GM20431 (cell line): ENCODE measurements at regions not wholly inside any gene's neighbourhood (a gene's known extent, or its start where the extent isn't known, plus 50 kb on each side); places are given as distances from the start of the nearest gene placed in this dataset.

Source experiments
- in situ Hi-C: fragments of 300-500 bp; cut with MseI, MboI; formaldehyde crosslinking; loops from one replicate; pipeline ENCODE4 v1.15.0; 2020; ENCODE audit warnings: low sequenced_read_pairs; ENCODE audit not compliant: unreplicated experiment

- in situ Hi-C loops = no loop called here
Measured at GRCh38 chr12:126086242-126086641, 1021.0 kb downstream of the AACS start.

DNA sequence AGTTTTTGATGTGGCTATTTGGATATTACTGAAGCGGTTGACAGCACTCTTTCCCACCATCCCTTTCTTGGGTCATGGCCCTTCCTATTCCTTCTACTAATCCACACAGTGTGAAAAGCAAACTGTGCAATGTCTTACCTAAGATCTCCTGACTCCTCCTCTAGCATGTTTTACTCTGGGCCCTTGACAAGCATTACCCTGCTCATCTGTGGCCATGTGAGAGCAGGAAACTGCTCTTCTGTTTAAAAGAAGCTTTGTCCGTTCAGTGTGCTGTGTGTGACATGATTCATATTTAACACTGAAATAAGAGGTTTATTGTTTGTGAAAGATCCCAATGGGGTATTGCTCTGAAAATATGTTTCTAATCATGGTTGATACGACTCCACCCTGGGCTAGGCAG is 1022.5 kb downstream of the AACS start:
- in situ Hi-C loops = no loop called here

GRCh38 chr12:126093908-126094307 is 1028.7 kb downstream of the AACS start:
- in situ Hi-C loops = no loop called here

GRCh38 chr12:126095748-126096510 is 1030.7 kb downstream of the AACS start:
- in situ Hi-C loops = no loop called here

GRCh38 chr12:126106706-126107105 is 1041.5 kb downstream of the AACS start:
- in situ Hi-C loops = no loop called here

GRCh38 chr12:126107659-126108058 is 1042.4 kb downstream of the AACS start:
- in situ Hi-C loops = no loop called here

GRCh38 chr12:126108247-126108646 is 1043.0 kb downstream of the AACS start:
- in situ Hi-C loops = no loop called here

GRCh38 chr12:126112141-126112540 is 1046.9 kb downstream of the AACS start:
- in situ Hi-C loops = no loop called here

DNA sequence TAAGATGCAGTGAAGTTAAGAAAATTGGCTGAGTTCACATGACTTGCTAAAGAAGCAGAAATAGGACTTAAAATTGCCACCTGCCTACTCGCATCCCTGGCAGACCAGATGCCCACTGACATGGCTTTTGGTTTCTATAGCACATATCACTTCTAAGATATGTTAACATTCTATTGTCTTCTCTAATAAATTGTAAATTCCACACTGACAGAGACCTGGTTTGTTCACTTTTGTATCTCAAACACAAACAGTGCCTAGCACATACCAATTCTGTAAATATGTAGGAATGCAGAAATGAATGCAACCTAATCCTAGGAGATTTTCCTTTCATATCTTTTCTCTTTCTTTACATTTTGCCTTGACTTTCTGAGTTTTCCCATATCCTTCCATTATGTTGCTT is 1047.6 kb downstream of the AACS start:
- in situ Hi-C loops = no loop called here

DNA sequence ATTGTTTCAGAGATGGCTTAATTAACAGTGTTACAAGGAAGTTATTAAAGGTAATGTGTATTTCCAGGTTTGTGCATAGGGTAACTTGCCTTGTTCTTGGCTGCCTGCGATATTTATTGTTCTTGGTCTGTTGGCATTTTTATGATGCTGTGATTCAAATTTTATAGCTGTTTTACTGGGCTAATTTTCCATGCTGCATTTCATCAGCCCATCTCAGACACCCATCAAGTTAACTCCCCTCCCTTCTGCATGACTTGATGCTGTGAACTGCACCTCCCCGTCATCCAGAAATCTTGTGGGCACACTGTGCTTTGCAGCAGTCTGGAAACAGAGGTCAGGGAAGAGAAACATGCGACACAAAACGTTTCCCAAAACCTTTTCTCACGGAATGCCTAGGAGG is 1049.2 kb downstream of the AACS start:
- in situ Hi-C loops = no loop called here

GRCh38 chr12:126117502-126117901 is 1052.3 kb downstream of the AACS start:
- in situ Hi-C loops = no loop called here

DNA sequence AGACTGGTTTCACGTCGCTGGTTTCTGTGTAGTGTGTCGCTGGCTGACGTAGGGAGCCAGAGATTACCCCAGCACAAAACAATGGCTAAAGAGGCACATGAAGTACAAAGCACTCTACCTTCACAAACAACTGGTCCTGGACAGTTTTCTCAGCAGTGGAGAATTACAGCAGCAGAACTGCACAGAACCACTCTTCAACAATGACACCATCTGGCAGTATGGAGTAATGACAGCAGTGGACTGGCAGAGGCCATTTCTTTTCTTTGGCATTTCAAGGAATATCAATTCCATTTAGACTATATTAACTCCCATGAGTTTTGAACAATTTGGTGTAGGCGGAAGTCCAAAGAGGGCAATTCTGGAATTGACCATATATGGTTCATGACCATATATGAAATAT is 1074.1 kb downstream of the AACS start:
- in situ Hi-C loops = no loop called here

GRCh38 chr12:126144603-126145002 is 1079.4 kb downstream of the AACS start:
- in situ Hi-C loops = no loop called here

DNA sequence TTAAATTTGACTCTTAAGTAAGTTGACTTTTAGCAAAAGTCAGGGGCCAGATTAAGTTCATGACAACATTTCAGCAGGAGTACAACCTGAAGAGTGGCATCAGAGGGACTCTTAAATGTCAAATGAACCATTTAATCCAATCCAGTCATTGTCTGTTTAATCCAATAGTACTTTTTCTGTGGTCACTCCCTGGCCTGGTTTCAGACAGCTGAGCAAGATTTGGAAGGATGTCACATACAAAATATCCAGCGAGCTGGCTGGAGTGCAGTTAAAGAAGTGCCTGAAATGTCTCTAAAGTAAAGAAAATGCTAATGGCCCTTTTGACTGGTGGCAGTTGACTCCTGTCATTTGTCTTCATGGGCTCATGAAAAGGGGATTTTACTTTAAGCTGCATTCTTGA is 1082.1 kb downstream of the AACS start:
- in situ Hi-C loops = no loop called here

DNA sequence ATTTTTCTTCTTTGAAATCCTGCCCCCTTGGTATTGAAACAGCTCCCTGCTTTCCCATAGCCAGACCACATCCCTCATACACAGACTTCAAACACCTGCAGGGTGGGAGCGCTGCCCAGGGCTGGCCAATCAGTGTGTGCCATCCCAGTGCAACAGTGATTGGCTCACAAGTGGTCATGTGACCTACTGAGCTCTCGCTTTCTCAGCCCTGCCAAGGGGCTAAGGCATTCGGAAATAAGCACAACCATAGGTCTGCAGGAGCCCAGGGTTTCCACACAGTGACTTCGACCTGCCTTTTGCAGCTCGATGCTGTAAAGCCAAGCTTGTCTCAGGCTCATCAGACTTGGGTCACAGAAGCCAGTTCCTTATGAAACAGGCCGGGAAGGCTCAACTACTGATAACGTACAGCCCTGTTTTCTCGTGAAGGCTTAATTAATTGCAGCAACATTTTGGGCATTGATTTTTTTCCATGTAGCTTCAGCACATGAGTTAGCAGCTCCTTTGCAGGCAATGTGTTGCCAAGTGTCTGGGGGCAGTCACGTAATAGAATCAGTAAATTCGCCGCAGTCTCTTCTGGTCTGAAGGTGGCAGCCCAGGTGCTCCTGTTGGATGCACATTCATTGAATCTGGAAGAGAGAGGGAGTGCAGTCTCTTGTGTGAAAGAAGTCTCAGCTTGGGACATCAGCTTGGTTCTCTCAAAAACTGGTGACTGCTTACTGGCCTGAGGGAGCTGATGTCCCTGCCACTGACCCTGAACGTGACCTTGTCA is 1091.8 kb downstream of the AACS start:
- in situ Hi-C loops = no loop called here

- in situ Hi-C loops = no loop called here
Measured at GRCh38 chr12:126157575-126157966, 1092.3 kb downstream of the AACS start.

- in situ Hi-C loops = no loop called here
Measured at GRCh38 chr12:126159139-126159538, 1093.9 kb downstream of the AACS start.

GRCh38 chr12:126160912-126161311 is 1095.7 kb downstream of the AACS start:
- in situ Hi-C loops = no loop called here

DNA sequence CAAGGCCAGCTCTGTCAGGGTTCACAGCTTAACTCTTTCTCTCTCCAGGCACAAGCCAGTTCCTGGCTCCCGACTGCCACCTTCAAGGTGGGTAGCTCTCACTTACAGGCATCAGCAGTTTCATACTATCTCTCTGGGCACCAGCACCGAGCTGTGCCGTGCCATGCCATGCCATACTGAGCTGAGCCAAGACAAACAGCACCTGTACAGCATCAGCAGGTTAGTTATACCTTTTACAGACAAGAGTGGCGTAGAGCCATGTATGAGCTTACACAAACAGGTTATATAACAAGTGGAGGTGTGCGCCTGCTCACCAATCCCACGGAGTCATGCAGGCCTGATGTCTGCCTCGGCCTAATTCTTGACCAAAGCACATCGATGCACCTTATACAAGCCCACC is 1098.7 kb downstream of the AACS start:
- in situ Hi-C loops = no loop called here

GRCh38 chr12:126171937-126172559 is 1106.8 kb downstream of the AACS start:
- in situ Hi-C loops = no loop called here

GRCh38 chr12:126182619-126183236 is 1117.5 kb downstream of the AACS start:
- in situ Hi-C loops = no loop called here
